GM20431 (cell line): ENCODE measurements at regions not wholly inside any gene's neighbourhood (a gene's known extent, or its start where the extent isn't known, plus 50 kb on each side); places are given as distances from the start of the nearest gene placed in this dataset.
"Not testable (repeated sequence)": the region's sequence is repeated elsewhere in the genome, so short reads cannot be mapped to it uniquely, and the experiment has no call there.

Experiments
- in situ Hi-C: fragments of 300-500 bp; cut with MseI, MboI; formaldehyde crosslinking; loops from one replicate; pipeline ENCODE4 v1.15.0; 2020; ENCODE audit warnings: low sequenced_read_pairs; ENCODE audit not compliant: unreplicated experiment

- in situ Hi-C loops, result no loop called here
Measured at GRCh38 chr10:56298941-56299340, 62.1 kb downstream of the ZWINT start.

GRCh38 chr10:56296618-56297017, 64.4 kb downstream of the ZWINT start:
- in situ Hi-C loops, result no loop called here

- in situ Hi-C loops, result no loop called here
Measured at GRCh38 chr10:56288403-56288802, 72.7 kb downstream of the ZWINT start.

GRCh38 chr10:56286096-56286495, 75.0 kb downstream of the ZWINT start:
- in situ Hi-C loops, result no loop called here

DNA sequence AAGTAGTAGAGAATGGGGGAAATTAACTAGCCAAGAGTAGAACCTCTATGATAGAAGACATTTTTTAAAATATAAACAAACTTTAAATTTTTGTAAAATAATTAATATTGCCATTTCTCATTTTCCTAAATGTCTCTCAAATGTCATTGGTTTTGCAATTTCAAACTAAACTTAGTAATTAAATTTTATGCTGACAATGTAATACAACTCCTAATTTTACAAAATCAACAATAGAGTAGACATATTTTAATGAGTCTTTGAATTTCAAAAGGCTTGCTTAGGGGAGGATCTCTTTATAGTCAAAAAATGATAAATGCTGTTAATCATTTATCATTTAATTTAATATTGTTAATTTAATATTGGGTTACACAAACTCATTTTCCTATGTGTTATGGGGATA, 81.8 kb downstream of the ZWINT start:
- in situ Hi-C loops, result no loop called here

DNA sequence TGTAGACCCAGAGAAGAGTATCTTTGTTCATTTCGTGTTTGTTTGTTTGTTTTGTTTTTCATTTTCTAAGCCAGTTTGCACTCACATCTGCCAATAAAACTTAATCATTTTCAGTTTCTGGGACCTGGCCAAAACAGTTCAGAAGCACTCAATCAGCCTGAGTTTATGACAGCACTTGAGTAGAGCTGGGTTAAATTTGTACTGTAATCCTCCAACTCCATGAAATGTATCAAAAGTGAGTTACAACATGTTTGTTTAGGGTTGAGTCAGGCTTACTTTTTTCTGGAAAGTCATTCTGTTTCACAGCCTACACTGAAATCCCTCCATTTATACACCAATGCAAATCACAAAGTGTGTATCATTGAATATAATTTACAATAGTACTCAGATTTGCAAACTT, 91.9 kb downstream of the ZWINT start:
- in situ Hi-C loops, result no loop called here

- in situ Hi-C loops, result no loop called here
Measured at GRCh38 chr10:56266120-56266519, 94.9 kb downstream of the ZWINT start.

DNA sequence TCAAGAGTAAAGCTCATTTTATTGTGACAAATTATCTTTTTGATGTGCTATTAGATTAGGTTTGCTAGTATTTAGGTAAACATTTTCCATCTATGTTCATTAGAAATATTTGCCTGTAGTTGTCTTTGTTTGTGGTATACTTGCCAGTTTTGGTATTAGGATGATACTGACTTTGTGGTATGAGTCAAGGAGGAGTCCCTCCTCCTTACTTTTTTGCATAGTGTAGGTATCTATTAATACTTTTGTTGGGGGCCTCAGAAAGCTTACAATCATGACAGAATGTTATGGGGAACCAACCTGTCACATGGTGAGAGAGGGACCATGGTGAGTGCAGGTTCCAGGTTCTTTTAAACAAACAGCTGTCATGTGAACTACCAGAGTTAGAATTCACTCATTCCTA, 102.1 kb downstream of the ZWINT start:
- in situ Hi-C loops, result no loop called here

DNA sequence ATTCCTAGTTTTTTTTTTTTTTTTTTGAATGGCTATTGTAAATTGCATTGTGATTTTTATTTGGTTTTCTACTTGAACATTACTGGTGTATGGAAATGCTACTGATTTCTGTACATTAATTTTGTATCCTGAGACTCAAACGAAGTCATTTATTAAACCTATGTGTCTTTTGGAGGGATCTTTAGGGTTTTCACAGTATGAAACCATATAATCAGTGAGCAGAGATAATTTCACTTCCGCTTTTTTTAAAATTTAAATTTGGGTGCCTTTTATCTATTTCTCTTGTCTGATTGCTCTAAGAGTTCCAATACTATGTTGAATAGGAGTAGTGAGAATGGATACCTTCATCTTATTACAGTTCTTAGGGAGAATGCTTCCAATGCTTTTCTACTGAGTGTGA, 102.7 kb downstream of the ZWINT start:
- in situ Hi-C loops, result no loop called here

GRCh38 chr10:56255298-56255697, 105.8 kb downstream of the ZWINT start:
- in situ Hi-C loops, result no loop called here

GRCh38 chr10:56240471-56240870, 120.6 kb downstream of the ZWINT start:
- in situ Hi-C loops, result no loop called here

GRCh38 chr10:56231436-56231835, 129.6 kb downstream of the ZWINT start:
- in situ Hi-C loops, result no loop called here

DNA sequence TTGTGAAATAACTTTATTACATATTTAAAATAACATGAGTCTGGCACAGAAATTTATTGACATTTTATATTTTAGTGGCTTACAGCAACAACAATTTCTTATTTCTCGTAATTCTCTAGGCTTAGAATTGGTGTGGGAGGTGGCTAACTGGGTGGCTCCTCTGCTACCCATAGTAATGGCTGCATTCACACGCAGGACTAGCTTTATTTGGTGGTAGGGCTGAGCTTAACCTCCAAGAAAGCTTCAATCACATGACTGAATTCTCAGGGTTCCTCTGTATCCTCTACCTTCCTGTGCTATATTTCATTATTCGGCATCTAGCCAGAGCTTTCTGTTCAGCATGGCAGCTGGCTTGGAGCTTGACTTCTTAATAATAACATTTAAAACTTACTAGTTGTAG, 138.8 kb downstream of the ZWINT start:
- in situ Hi-C loops, result no loop called here

DNA sequence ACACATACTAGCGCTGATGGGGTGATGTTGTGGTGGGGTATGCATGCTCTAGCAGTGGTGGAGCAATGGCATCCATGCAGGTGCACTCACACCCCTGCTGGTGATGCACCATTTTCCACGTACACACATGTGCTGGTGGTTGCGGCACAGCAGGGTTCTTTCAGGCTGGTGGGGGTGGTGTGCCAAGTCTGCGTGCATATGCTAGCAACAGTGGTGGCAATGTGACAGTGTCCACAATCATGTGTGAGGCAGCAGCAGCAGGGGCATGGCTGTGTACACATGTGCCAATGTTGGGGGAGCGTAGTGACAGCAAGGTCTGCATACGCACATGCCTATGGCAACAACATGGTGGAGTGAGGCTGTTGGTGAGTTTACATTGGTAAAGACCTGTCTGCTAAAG, 148.1 kb downstream of the ZWINT start:
- in situ Hi-C loops, result no loop called here

DNA sequence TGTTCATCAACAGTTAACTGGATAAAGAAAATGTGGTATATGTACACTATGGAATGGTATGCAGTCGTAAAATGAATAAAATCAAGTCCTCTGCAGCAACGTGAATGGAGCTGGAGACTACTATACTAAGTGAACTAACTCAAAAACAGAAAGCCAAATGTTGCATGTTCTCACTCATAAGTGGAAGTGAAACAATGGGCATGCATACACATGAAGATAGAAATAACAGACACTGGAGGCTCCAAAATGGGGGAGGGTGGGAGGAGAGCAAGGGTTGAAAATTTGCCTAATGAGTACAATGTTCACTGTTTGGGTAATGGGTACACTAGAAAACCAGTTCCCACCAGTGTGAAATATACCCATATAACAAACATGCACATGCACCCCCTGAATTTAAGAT, 179.5 kb downstream of the ZWINT start:
- in situ Hi-C loops, result no loop called here

- in situ Hi-C loops, result no loop called here
Measured at GRCh38 chr10:56178210-56178609, 182.8 kb downstream of the ZWINT start.

DNA sequence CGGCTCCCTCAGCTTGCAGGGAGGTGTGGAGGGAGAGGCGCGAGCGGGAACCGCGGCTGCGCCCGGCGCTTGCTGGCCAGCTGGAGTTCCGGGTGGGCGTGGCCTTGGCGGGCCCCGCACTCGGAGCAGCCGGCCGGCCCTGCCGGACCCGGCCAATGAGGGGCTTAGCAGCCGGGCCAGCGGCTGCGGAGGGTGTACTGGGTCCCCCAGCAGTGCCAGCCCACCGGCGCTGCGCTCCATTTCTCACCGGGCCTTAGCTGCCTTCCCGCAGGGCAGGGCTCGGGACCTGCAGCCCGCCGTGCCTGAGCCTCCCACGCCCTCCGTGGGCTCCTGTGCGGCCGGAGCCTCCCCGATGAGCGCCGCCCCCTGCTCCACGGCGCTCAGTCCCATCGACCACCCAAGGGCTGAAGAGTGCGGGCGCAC, 206.0 kb downstream of the ZWINT start:
- in situ Hi-C loops, result not testable (repeated sequence)

DNA sequence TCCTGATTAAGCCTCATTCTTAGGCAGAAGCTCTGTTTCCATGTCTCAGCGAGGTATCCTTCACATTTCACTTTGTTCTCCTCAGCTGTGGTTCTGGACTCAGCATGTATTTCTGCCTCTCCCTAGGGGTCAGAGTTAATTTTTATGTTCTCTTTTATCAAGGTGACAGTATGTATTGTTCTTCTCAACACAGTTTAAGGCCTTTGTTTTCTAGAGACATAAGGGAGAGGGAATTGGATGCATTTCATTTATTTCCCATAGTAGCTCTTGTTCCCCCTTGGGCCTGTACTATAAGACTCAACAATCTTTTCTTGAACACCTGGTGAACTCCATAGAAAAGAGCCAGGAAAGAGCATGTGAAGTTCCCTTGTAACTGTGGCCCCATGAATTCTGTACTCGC, 214.3 kb downstream of the ZWINT start:
- in situ Hi-C loops, result no loop called here

DNA sequence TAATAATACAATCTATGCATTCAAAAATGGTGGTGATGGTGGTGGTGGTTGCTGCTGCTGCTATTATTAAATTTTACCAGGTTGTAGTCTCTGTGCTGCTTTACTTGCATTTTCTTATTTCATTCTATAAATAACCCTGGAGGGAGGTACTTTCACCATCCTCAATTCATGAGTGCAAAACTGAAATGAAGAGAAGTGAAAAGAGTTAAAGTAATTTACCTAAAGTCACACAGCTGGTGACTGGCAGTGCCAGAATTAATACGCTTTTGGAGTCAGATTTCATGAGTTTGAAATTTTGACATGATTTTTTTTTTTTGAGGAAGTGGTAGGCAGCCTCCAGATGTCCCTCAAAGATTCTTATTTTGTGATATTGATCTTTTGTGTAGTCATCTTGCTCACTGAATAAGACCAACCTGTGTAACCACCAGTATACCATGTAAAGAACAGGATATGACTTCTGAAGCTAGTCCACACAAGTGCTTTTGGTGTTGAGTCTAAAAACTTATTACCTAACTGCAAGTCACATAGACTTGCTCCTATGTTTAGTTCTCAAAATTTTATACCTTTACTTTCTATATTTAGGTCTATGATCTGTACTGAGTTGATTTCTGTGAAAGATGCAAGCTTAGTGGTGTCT, 218.8 kb downstream of the ZWINT start:
- in situ Hi-C loops, result no loop called here

- in situ Hi-C loops, result no loop called here
Measured at GRCh38 chr10:56139405-56139804, 221.7 kb downstream of the ZWINT start.

- in situ Hi-C loops, result no loop called here
Measured at GRCh38 chr10:56135828-56136227, 225.2 kb downstream of the ZWINT start.

DNA sequence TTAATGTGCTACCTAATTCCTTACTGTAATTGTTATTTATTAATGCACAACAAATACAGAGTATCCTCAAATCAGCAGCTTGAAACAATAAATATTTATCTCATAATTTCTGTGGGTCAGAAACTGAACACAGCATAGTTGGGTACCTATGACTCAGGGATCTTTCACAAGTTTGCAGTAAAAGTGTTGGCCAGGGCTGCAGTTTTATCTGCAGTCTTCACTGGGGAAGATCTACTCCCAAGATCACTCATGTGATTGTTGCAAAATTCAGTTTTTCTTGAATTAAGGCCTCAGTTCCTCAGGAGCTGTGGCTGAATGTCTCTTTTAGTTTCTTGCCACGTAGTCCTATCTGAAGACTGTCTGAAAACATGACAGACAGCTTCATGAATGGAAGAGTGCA, 237.8 kb downstream of the ZWINT start:
- in situ Hi-C loops, result no loop called here

- in situ Hi-C loops, result no loop called here
Measured at GRCh38 chr10:56116684-56117083, 244.4 kb downstream of the ZWINT start.
